OCI-LY1 (cell line): ENCODE measurements at regions not wholly inside any gene's neighbourhood (a gene's known extent, or its start where the extent isn't known, plus 50 kb on each side); places are given as distances from the start of the nearest gene placed in this dataset.

Experiments
- H2AFZ ChIP-seq: fragments of 200-600 bp; sonication (generic), shearing (Covaris generic); 2 replicates; pipeline ENCODE4 v1.6.0; 2014; ENCODE audit warnings: antibody characterized with exemption, mild to moderate bottlenecking, low read length
- H3F3A ChIP-seq: fragments of 200-600 bp; sonication (generic), shearing (Covaris generic); 2 replicates; pipeline ENCODE4 v1.6.0; 2014; ENCODE audit warnings: mild to moderate bottlenecking, antibody characterized with exemption, low read length, moderate library complexity; ENCODE audit not compliant: insufficient read depth
- H3K27ac ChIP-seq: fragments of 200-600 bp; sonication (generic); 2 replicates; pipeline ENCODE4 v1.5.1; 2014; ENCODE audit warnings: low read length, mixed run types, mild to moderate bottlenecking, low read depth; ENCODE audit not compliant: poor library complexity, severe bottlenecking
- H3K27me3 ChIP-seq: fragments of 200-600 bp; sonication (generic); 2 replicates; pipeline ENCODE4 v1.6.0; 2014; ENCODE audit warnings: antibody characterized with exemption, mild to moderate bottlenecking, low read length, moderate library complexity; ENCODE audit not compliant: insufficient read depth
- H3K36me3 ChIP-seq: fragments of 200-600 bp; sonication (generic); 2 replicates; pipeline ENCODE4 v1.6.1; 2014; ENCODE audit warnings: mild to moderate bottlenecking, antibody characterized with exemption, low read length, moderate library complexity, mixed read lengths; ENCODE audit not compliant: insufficient read depth
- H3K4me1 ChIP-seq: fragments of 200-600 bp; sonication (generic); 2 replicates; pipeline ENCODE4 v1.5.1; 2014; ENCODE audit warnings: mild to moderate bottlenecking, low read length, moderate library complexity; ENCODE audit not compliant: insufficient read depth, severe bottlenecking
- H3K4me2 ChIP-seq: fragments of 200-600 bp; sonication (generic), shearing (Covaris generic); 2 replicates; pipeline ENCODE4 v1.6.1; 2014; ENCODE audit warnings: low read length
- H3K4me3 ChIP-seq: fragments of 200-600 bp; sonication (generic); 2 replicates; pipeline ENCODE4 v1.5.1; 2014; ENCODE audit warnings: low read length, low read depth, mild to moderate bottlenecking, mixed read lengths; ENCODE audit not compliant: poor library complexity, severe bottlenecking
- H3K79me2 ChIP-seq: fragments of 200-600 bp; shearing (Covaris generic); 2 replicates; pipeline ENCODE4 v1.6.1; 2016; ENCODE audit warnings: mixed run types, low read length, mixed read lengths; ENCODE audit not compliant: insufficient read depth
- H3K9ac ChIP-seq: fragments of 200-600 bp; sonication (generic), shearing (Covaris generic); 2 replicates; pipeline ENCODE4 v1.6.1; 2014; ENCODE audit warnings: mild to moderate bottlenecking, low read length, mixed read lengths
- H3K9me2 ChIP-seq: fragments of 200-600 bp; sonication (generic), shearing (Covaris generic); 2 replicates; pipeline ENCODE4 v1.6.1; 2014; ENCODE audit warnings: low read depth, mild to moderate bottlenecking, low read length, mixed read lengths
- H3K9me3 ChIP-seq: fragments of 200-600 bp; shearing (Covaris generic); 2 replicates; pipeline ENCODE4 v1.6.1; 2014; ENCODE audit warnings: low read length, mixed read lengths
- H4K20me1 ChIP-seq: fragments of 200-600 bp; sonication (generic), shearing (Covaris generic); 2 replicates; pipeline ENCODE4 v1.6.0; 2016; ENCODE audit warnings: mild to moderate bottlenecking, low read length; ENCODE audit not compliant: insufficient read depth
- EZH2 ChIP-seq: fragments of 200-600 bp; sonication (generic), shearing (Covaris generic); IDR thresholded peaks from 2 replicates; pipeline ENCODE4 v1.8.0; 2017; ENCODE audit warnings: borderline replicate concordance, mixed run types, mild to moderate bottlenecking, antibody characterized with exemption, low read length, moderate library complexity, mixed read lengths
- TF ChIP-seq, protein P1 (sequence below): fragments of 200-600 bp; sonication (generic), shearing (Covaris generic); IDR thresholded peaks from 2 replicates; pipeline ENCODE4 v1.5.1; 2017; ENCODE audit warnings: mild to moderate bottlenecking, antibody characterized with exemption, low read length, moderate library complexity, mixed read lengths

DNA sequence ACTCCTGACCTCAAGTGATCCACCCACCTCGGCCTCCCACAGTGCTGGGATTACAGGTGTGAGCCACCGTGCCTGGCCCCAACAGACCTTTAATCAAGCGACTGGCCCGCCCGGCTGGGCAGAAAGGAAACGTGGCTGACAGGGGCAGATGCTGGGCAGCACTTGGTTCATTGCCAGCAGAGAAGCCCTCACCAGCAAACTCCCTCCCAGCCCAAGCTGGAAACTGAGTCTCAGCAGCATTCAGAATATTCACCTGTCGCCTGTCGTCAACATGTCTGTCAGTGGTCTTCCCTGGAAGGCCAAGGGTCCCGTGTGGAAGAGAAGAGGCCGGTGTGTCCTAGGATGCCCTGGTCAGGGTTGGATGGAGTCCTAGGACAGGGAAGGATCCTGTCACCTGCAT is 245.0 kb downstream of the TEX29 start:
- Histone ChIP-seq H3K4me3 (no peak overlapping the region), H3K79me2 (no peaks in the 10 kb centered on the region), H2AFZ (no peak overlapping the region), H3K9me2 (no peaks in the 10 kb centered on the region), H3K4me1 (no peaks in the 10 kb centered on the region), H3K27me3 (peaks cover 6% of the 10 kb centered on the region; the same call in 1 of the 2 replicates), H4K20me1 (no peaks in the 10 kb centered on the region), H3F3A (no peaks in the 10 kb centered on the region), H3K27ac (no peak overlapping the region), H3K9ac (no peak overlapping the region), H3K36me3 (no peaks in the 10 kb centered on the region), H3K4me2 (no peak overlapping the region), H3K9me3 (no peaks in the 10 kb centered on the region)
- no peak for TF ChIP-seq EZH2
- TF ChIP-seq, protein P1, sequence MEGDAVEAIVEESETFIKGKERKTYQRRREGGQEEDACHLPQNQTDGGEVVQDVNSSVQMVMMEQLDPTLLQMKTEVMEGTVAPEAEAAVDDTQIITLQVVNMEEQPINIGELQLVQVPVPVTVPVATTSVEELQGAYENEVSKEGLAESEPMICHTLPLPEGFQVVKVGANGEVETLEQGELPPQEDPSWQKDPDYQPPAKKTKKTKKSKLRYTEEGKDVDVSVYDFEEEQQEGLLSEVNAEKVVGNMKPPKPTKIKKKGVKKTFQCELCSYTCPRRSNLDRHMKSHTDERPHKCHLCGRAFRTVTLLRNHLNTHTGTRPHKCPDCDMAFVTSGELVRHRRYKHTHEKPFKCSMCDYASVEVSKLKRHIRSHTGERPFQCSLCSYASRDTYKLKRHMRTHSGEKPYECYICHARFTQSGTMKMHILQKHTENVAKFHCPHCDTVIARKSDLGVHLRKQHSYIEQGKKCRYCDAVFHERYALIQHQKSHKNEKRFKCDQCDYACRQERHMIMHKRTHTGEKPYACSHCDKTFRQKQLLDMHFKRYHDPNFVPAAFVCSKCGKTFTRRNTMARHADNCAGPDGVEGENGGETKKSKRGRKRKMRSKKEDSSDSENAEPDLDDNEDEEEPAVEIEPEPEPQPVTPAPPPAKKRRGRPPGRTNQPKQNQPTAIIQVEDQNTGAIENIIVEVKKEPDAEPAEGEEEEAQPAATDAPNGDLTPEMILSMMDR, result no peak

DNA sequence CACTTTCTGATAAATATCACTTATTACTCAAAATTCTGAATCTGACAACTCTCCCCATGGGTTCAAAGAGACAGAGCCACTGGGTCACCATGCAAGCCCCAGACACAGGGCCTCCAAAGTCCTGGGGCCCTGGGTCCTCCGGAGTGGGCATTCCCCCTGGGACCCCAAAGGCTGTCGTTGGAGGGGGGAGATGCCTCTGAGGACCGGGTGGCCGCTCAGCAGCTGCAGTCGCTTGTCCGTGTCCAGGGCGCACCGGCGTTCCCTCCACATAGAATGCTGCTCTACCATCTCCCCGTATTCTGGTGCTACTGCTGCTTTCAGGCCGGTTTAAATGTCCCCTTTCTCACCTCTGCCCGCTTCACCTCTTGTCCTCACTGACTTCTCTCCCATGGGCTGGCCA is 246.1 kb downstream of the TEX29 start:
- Histone ChIP-seq H4K20me1 (no peaks in the 10 kb centered on the region), H3K9me2 (no peaks in the 10 kb centered on the region), H3F3A (no peaks in the 10 kb centered on the region), H3K79me2 (no peaks in the 10 kb centered on the region), H3K4me1 (no peaks in the 10 kb centered on the region), H3K36me3 (no peaks in the 10 kb centered on the region), H3K4me2 (no peak overlapping the region), H2AFZ (no peak overlapping the region), H3K27ac (no peak overlapping the region), H3K9me3 (no peaks in the 10 kb centered on the region), H3K9ac (no peak overlapping the region), H3K4me3 (no peak overlapping the region), H3K27me3 (peaks cover 5% of the 10 kb centered on the region; the same call in 1 of the 2 replicates)
- TF ChIP-seq EZH2, result no peak
- TF ChIP-seq, protein P1, result no peak

DNA sequence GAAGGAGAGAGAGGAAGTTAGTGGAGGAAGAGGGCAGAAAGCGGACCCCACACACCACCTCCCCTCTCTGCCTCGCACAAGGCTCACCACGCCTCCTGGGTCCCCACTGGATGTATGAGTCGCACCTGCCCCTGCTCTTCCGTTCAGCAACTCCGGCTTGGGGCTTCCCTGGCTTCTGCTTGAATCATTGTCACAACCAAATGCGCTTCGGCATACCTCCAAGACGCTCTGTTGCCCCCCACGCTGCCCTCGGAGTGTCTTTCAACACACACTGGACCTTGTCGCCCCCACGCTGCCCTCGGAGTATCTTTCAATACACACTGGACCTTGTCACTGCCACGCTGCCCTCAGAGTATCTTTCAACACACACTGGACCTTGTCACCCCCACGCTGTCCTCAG is 247.2 kb downstream of the TEX29 start:
- H3K9ac ChIP-seq, result no peak overlapping the region
- H3K27ac ChIP-seq, result no peak overlapping the region
- H3K27me3 ChIP-seq, result peaks cover 5% of the 10 kb centered on the region; the same call in 1 of the 2 replicates
- no peaks in the 10 kb centered on the region for H4K20me1 ChIP-seq
- H3K4me3 ChIP-seq, result no peak overlapping the region
- H2AFZ ChIP-seq, result no peak overlapping the region
- TF ChIP-seq, protein P1, result no peak
- TF ChIP-seq EZH2, result no peak
- no peaks in the 10 kb centered on the region for H3K9me3 ChIP-seq
- no peaks in the 10 kb centered on the region for H3K4me1 ChIP-seq
- H3F3A ChIP-seq, result no peaks in the 10 kb centered on the region
- no peaks in the 10 kb centered on the region for H3K9me2 ChIP-seq
- H3K4me2 ChIP-seq, result no peak overlapping the region
- H3K36me3 ChIP-seq, result no peaks in the 10 kb centered on the region
- no peaks in the 10 kb centered on the region for H3K79me2 ChIP-seq
